ENCODE measurements at regions not wholly inside any gene's neighbourhood (a gene's known extent, or its start where the extent isn't known, plus 50 kb on each side); places are given as distances from the start of the nearest gene placed in this dataset.

- TF ChIP-seq ZNF217 (CRISPR knock-in tag; IDR thresholded peaks at IDR 0.05) (no peak), U2AF2 (optimal IDR thresholded peaks at IDR 0.05; ENCODE audit: low read depth, low read length) (no peak), ZFX (CRISPR knock-in tag; IDR thresholded peaks at IDR 0.05) (no peak), RAD51 (IDR thresholded peaks at IDR 0.05; ENCODE audit: borderline replicate concordance, low read depth) (no peak), MLLT1 (IDR thresholded peaks at IDR 0.05) (no peak), POLR2AphosphoS5 (IDR thresholded peaks at IDR 0.05; ENCODE audit: control insufficient read depth, insufficient read depth, low read depth, low read length) (no peak), NR2C1 (IDR thresholded peaks at IDR 0.05) (no peak), NR2C1 (tag; IDR thresholded peaks at IDR 0.05) (no peak), KHSRP (IDR thresholded peaks at IDR 0.05) (no peak), E2F4 (CRISPR knock-in tag; IDR thresholded peaks at IDR 0.05; ENCODE audit: low read depth) (no peak), MAZ (CRISPR knock-in tag; conservative IDR thresholded peaks at IDR 0.05 in 1 of 2, IDR thresholded peaks at IDR 0.05 in 1 of 2) (no peak)
Measured at GRCh38 chr2:220585241-220585640, 957.8 kb downstream of the SLC4A3 start.

All from K562 (cell line).